Mucosa of descending colon (tissue), 3 donors: ENCODE measurements at regions not wholly inside any gene's neighbourhood (a gene's known extent, or its start where the extent isn't known, plus 50 kb on each side); places are given as distances from the start of the nearest gene placed in this dataset.
A peak's percentile ranks its signal among the peaks of the same experiment; 100 is the strongest.

Source experiments
- ATAC-seq: fragments of 200-7000 bp; cut with Tn5 transposase; one replicate; pipeline ENCODE4 v1.9.1; 2020; ENCODE audit warnings: mild to moderate bottlenecking, moderate library complexity
- DNase-seq, 3 donors: peaks; one replicate each; pipeline ENCODE4 v3.0.0-alpha.2; 2020
- H3K36me3 ChIP-seq: fragments of 200-600 bp; one replicate; pipeline ENCODE4 v1.8.0; 2021; ENCODE audit warnings: low read depth, mild to moderate bottlenecking
- H3K4me1 ChIP-seq: fragments of 200-600 bp; one replicate; pipeline ENCODE4 v1.8.0; 2021; ENCODE audit warnings: low read depth, mild to moderate bottlenecking
- H3K4me3 ChIP-seq: fragments of 200-600 bp; one replicate; pipeline ENCODE4 v1.8.0; 2021; ENCODE audit warnings: mild to moderate bottlenecking
- H3K9me3 ChIP-seq: fragments of 200-600 bp; one replicate; pipeline ENCODE4 v1.8.0; 2021; ENCODE audit warnings: mild to moderate bottlenecking
- intact Hi-C, 2 donors: fragments of 100-400 bp; cut with DNase I in 1 of 2; cut with micrococcal nuclease in 1 of 2; formaldehyde crosslinking; loops; one replicate each; pipeline versions ENCODE4 v1.11.0 to v1.11.1; 2022; cut with DNase I, micrococcal nuclease
- TF ChIP-seq, protein P1 (sequence below): fragments of 200-600 bp; IDR thresholded peaks from one replicate; pipeline ENCODE4 v1.8.0; 2022; ENCODE audit warnings: antibody characterized with exemption, mild to moderate bottlenecking
- donor health status: DM: no; HTN: no; CAD: no; lungs with moderate emphysema.
- donor health status: DM: no; HTN: no; CAD: no.
- donor health status: DM: no; HTN: yes; CAD: no.

DNA sequence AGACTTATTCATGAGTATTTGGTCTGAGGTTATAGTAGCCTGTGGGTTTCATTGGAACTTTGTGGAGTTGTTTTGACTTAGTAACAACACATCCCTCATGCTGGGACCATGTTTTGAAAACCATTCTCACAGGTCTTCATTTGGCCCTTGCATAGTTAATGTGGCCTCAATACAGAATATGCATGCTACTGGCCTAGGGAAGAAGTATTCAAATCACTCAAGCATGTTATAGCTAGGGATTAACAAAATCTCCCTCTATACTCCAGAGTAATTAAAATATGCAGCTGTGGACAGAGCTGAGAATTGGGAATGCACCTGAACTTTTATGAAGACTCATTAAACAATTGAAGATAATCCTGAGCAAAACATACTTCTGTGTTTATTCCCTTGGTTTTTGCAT lies 325.5 kb upstream of the CHAC2 start:
- Histone ChIP-seq H3K9me3 (no peaks in the 10 kb centered on the region), H3K36me3 (no peaks in the 10 kb centered on the region), H3K4me1 (no peaks in the 10 kb centered on the region), H3K4me3 (no peak overlapping the region)
- no peak for DNase-seq
- ATAC-seq: no peak
- TF ChIP-seq, protein P1, sequence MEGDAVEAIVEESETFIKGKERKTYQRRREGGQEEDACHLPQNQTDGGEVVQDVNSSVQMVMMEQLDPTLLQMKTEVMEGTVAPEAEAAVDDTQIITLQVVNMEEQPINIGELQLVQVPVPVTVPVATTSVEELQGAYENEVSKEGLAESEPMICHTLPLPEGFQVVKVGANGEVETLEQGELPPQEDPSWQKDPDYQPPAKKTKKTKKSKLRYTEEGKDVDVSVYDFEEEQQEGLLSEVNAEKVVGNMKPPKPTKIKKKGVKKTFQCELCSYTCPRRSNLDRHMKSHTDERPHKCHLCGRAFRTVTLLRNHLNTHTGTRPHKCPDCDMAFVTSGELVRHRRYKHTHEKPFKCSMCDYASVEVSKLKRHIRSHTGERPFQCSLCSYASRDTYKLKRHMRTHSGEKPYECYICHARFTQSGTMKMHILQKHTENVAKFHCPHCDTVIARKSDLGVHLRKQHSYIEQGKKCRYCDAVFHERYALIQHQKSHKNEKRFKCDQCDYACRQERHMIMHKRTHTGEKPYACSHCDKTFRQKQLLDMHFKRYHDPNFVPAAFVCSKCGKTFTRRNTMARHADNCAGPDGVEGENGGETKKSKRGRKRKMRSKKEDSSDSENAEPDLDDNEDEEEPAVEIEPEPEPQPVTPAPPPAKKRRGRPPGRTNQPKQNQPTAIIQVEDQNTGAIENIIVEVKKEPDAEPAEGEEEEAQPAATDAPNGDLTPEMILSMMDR: no peak
- intact Hi-C loops: no loop called here

DNA sequence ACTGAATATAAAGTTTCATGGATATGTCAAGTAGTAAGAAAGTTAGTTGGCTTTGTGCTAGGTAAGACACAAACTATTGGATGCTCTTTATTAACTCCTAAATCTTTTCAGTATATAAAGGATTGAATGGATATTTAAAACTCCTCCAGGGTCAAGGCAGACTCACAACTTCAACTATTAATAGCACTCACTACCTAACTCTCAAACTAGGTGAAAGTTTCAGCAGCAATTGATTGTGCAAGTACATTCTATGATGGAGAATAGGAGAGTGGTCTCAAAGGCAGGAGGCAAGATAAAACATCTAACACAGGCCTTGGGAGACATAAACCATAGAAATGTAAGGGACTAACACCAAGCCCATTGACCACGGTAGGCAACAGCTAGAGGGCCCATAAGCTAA lies 328.9 kb upstream of the CHAC2 start:
- TF ChIP-seq, protein P1: no peak
- Histone ChIP-seq H3K36me3 (no peaks in the 10 kb centered on the region), H3K4me1 (no peaks in the 10 kb centered on the region), H3K9me3 (no peaks in the 10 kb centered on the region), H3K4me3 (no peak overlapping the region)
- ATAC-seq (no peak), DNase-seq (no peak)
- intact Hi-C loops: no loop called here

DNA sequence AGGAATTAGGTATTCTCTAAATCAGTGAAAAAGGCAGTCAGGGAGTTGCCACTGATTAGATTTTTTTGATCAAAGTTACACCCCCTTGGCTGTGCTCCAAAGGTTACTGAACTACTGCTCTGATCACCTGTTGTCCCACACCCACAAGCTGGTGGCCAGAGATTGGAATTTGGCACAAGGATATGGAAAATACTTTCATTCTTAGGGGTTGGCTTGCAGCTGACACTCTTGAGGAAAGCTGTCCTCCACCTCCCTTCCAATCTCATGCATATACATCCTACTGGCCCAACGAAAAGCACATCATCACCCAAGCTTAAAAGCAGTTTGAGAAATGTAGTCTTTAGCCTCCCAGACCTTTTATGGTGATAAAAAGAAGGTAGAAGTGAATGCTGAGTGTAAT lies 329.5 kb upstream of the CHAC2 start:
- Histone ChIP-seq H3K4me3 (no peak overlapping the region), H3K9me3 (no peaks in the 10 kb centered on the region), H3K4me1 (no peaks in the 10 kb centered on the region), H3K36me3 (no peaks in the 10 kb centered on the region)
- DNase-seq (peak in 1 of 3 donors; percentile 56), ATAC-seq (peak; percentile 78)
- TF ChIP-seq, protein P1: no peak
- intact Hi-C loops: no loop called here

DNA sequence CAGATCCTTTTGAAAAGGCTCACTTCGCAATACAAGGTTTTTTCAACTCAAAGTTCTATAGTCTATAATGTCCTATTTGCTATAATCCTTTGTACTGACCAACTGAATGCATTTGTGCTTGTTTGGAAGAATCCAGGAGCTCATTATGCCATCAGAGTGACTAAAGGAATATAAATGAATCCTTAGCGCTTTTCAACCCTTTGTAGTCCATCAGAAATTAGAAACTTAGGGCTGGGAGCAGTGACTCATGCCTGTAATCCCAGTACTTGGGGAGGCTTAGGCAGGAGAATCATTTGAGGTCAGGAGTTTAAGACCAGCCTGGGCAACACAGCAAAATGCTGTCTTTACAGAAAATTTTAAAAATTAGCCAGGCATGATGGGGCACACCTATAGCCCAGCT lies 330.2 kb upstream of the CHAC2 start:
- intact Hi-C loops: no loop called here
- TF ChIP-seq, protein P1: no peak
- Histone ChIP-seq H3K36me3 (no peaks in the 10 kb centered on the region), H3K9me3 (no peaks in the 10 kb centered on the region), H3K4me3 (no peak overlapping the region), H3K4me1 (no peaks in the 10 kb centered on the region)
- ATAC-seq (no peak), DNase-seq (no peak)

DNA sequence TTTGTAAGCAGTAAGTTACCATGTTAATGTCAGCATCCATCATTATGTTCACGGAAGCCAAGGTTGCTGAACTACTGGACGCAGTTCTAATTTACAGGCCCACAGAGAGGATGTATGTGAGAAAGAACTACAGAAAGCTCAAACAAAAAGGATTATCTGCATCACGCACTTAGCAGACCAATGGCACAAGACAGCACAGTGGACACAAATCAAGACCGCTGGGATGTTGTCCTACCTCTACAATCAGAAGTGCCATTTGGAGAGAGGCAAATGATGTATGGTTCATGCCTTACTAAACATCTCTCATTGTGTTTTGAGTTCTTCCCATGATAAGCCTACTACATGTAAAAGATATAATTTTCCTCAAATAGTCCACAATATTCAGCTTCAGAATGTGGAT lies 330.7 kb upstream of the CHAC2 start:
- H3K4me1 ChIP-seq: no peaks in the 10 kb centered on the region
- ATAC-seq (no peak), DNase-seq (no peak)
- H3K9me3 ChIP-seq: no peaks in the 10 kb centered on the region
- TF ChIP-seq, protein P1: no peak
- intact Hi-C loops: no loop called here
- no peaks in the 10 kb centered on the region for H3K36me3 ChIP-seq
- H3K4me3 ChIP-seq: no peak overlapping the region

DNA sequence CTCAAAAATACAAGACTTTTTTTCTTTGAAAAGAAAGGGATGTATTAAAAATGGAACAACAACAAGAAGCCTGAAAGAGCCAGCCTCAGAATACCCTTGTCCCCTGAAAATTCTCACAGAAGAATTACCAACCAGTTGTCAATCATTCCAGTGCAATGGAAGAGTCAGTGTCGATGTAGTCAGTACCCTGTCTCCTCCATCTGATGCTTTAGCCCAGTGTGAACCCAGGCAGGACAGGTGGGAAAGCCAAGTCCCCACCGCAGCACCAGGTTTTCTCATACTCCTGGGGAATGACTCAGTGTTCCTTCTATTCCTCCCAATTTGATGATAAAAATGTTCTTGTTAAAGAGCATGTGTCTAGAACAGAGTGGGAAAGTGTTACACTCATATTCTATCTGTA lies 332.0 kb upstream of the CHAC2 start:
- Histone ChIP-seq H3K9me3 (no peaks in the 10 kb centered on the region), H3K36me3 (no peaks in the 10 kb centered on the region), H3K4me3 (no peak overlapping the region), H3K4me1 (no peaks in the 10 kb centered on the region)
- TF ChIP-seq, protein P1: no peak
- DNase-seq (no peak), ATAC-seq (no peak)
- intact Hi-C loops: no loop called here
